HG03457 (cell line): ENCODE measurements at regions not wholly inside any gene's neighbourhood (a gene's known extent, or its start where the extent isn't known, plus 50 kb on each side); places are given as distances from the start of the nearest gene placed in this dataset.
"Not testable (repeated sequence)": the region's sequence is repeated elsewhere in the genome, so short reads cannot be mapped to it uniquely, and the experiment has no call there.

Experiments
- ATAC-seq: cut with Tn5 transposase; IDR thresholded peaks from one replicate; pipeline ENCODE4 v1.9.1; 2021; ENCODE audit warnings: moderate number of reproducible peaks; ENCODE audit not compliant: unreplicated experiment

GRCh38 chr14:23750357-23750756 lies 114.2 kb downstream of the DHRS2 start:
- ATAC-seq = no peak

- ATAC-seq = no peak
These were observed 115.5 kb downstream of the DHRS2 start for GRCh38 chr14:23751616-23752015.

- no peak for ATAC-seq
These were observed 127.2 kb downstream of the DHRS2 start for GRCh38 chr14:23763394-23763793.

- ATAC-seq = no peak
These were observed 130.7 kb downstream of the DHRS2 start for GRCh38 chr14:23766737-23767401.

- not testable (repeated sequence) for ATAC-seq
These were observed 133.1 kb downstream of the DHRS2 start for GRCh38 chr14:23769221-23769728.

- ATAC-seq = no peak
These were observed 137.8 kb downstream of the DHRS2 start for GRCh38 chr14:23773981-23774380.

GRCh38 chr14:23776296-23776695 lies 140.1 kb downstream of the DHRS2 start:
- no peak for ATAC-seq

- ATAC-seq = no peak
These were observed 149.0 kb downstream of the DHRS2 start for GRCh38 chr14:23785208-23785607.

GRCh38 chr14:23787436-23787835 lies 151.3 kb downstream of the DHRS2 start:
- no peak for ATAC-seq

- no peak for ATAC-seq
These were observed 153.5 kb downstream of the DHRS2 start for GRCh38 chr14:23789696-23790095.

- ATAC-seq = no peak
These were observed 157.4 kb downstream of the DHRS2 start for GRCh38 chr14:23793532-23793931.

- ATAC-seq = no peak
These were observed 152.8 kb upstream of the DHRS4 start for GRCh38 chr14:23800811-23801210.

- ATAC-seq = no peak
These were observed 151.8 kb upstream of the DHRS4 start for GRCh38 chr14:23801766-23802165.

- ATAC-seq = no peak
These were observed 148.8 kb upstream of the DHRS4 start for GRCh38 chr14:23804817-23805216.

- no peak for ATAC-seq
These were observed 147.8 kb upstream of the DHRS4 start for GRCh38 chr14:23805761-23806160.

- no peak for ATAC-seq
These were observed 138.9 kb upstream of the DHRS4 start for GRCh38 chr14:23814527-23815256.

GRCh38 chr14:23816371-23816770 lies 137.2 kb upstream of the DHRS4 start:
- ATAC-seq = no peak

- ATAC-seq = no peak
These were observed 136.3 kb upstream of the DHRS4 start for GRCh38 chr14:23817164-23817767.

- no peak for ATAC-seq
These were observed 126.3 kb upstream of the DHRS4 start for GRCh38 chr14:23827100-23827892.

GRCh38 chr14:23828001-23828400 lies 125.6 kb upstream of the DHRS4 start:
- ATAC-seq = no peak

- ATAC-seq = no peak
These were observed 125.0 kb upstream of the DHRS4 start for GRCh38 chr14:23828616-23829015.
